Tibial nerve (tissue), 4 donors: ENCODE measurements at regions not wholly inside any gene's neighbourhood (a gene's known extent, or its start where the extent isn't known, plus 50 kb on each side); places are given as distances from the start of the nearest gene placed in this dataset.

ENCODE experiments used
- DNase-seq, 2 donors: peaks; one replicate each; pipeline ENCODE4 v3.0.0-alpha.2; 2019; ENCODE audit warnings: low spot score in 2 of 2
- H3K27ac ChIP-seq, 4 donors: fragments of 200-600 bp; sonication (generic) in 3 of 4; one replicate each; pipeline ENCODE4 v1.5.1; 2017 to 2019; ENCODE audit warnings: mild to moderate bottlenecking in 1 of 4
- H3K27me3 ChIP-seq, 2 donors: fragments of 200-600 bp; sonication (generic) in 1 of 2; one replicate each; pipeline versions ENCODE4 v1.5.1 to v1.6.0; 2017 to 2019
- H3K36me3 ChIP-seq, 3 donors: fragments of 200-600 bp; sonication (generic); one replicate each; pipeline ENCODE4 v1.5.1; 2018 to 2019
- H3K4me1 ChIP-seq, 4 donors: fragments of 200-600 bp; sonication (generic) in 3 of 4; one replicate each; pipeline ENCODE4 v1.5.1; 2017 to 2019
- H3K4me3 ChIP-seq, 4 donors: fragments of 200-600 bp; sonication (generic) in 3 of 4; one replicate each; pipeline ENCODE4 v1.5.1; 2017 to 2019; ENCODE audit warnings: mild to moderate bottlenecking in 1 of 4, moderate library complexity in 1 of 4
- H3K9me3 ChIP-seq, 4 donors: fragments of 200-600 bp; sonication (generic) in 3 of 4; one replicate each; pipeline ENCODE4 v1.5.1; 2017 to 2019
- CTCF ChIP-seq, 5 experiments: fragments of 200-600 bp in 3 of 5; fragments of 450-650 bp in 2 of 5; sonication (generic) in 3 of 5; IDR thresholded peaks; one replicate each; pipeline ENCODE4 v1.5.1; 2016 to 2019; ENCODE audit warnings: antibody characterized with exemption in 5 of 5, mild to moderate bottlenecking in 3 of 5, moderate library complexity in 2 of 5
- EP300 ChIP-seq, 2 donors: sonication (generic); formaldehyde crosslinking; IDR thresholded peaks; one replicate each; pipeline ENCODE4 v1.6.1; 2017; ENCODE audit warnings: antibody characterized with exemption in 2 of 2, mild to moderate bottlenecking in 1 of 2
- POLR2A ChIP-seq, 2 donors: fragments of 450-650 bp; IDR thresholded peaks; one replicate each; pipeline ENCODE4 v1.6.1; 2017; ENCODE audit warnings: antibody characterized with exemption in 2 of 2, mild to moderate bottlenecking in 2 of 2, moderate library complexity in 2 of 2
- WGBS, 2 donors: methylation state at CpG; one replicate each; pipeline ENCODE4 v1.1.5; 2018; 5-methylcytosine and 5-hydroxymethylcytosine counted together

DNA sequence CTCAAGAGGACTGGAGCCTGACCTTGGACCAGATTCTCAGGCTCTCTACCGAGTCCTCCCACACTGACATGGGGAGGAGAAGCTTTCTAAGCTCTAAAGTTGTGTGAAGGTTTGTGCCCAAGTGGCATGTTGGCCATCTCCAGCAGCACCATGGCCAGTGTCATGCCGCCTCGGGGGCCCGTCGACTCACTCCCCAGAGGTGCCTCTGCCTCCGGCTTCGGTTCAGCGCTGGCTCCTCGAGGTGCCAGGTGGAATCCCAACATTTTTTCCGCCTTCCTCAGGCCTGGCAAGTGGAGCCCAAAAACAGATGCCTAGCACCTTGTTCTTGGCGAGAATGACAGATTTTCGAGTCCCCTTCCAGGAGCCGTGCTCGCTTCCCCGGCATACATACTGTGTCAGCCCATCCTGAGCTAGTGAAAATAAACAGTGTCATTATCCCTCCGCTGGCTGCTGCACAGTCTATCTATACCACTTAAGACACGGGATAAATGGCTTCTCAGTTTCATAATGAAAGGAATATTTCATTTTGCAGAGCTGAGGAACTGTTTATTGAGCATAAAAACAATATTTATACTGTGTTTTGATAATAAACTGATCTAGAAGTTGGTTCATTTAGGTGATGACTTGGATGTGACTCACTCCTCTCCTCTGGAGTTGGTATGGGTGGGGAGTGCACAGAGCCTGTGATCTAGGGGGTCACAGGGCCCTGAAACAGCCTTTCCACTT lies 328.5 kb upstream of the TLE3 start:
- peaks cover 0 to 7% (median 0%) of the 10 kb centered on the region in 4 donors for H3K9me3 ChIP-seq
- no peaks in the 10 kb centered on the region for H3K27me3 ChIP-seq
- no peaks in the 10 kb centered on the region for H3K36me3 ChIP-seq
- no peak for TF ChIP-seq POLR2A (IDR thresholded peaks at IDR 0.05)
- H3K27ac ChIP-seq, result no peak overlapping the region
- no peaks in the 10 kb centered on the region for H3K4me1 ChIP-seq
- WGBS, 2 donors, result 77 to 82% methylated on average over 17 of the region's 17 CpGs
- no peak for DNase-seq
- H3K4me3 ChIP-seq, result no peak overlapping the region

DNA sequence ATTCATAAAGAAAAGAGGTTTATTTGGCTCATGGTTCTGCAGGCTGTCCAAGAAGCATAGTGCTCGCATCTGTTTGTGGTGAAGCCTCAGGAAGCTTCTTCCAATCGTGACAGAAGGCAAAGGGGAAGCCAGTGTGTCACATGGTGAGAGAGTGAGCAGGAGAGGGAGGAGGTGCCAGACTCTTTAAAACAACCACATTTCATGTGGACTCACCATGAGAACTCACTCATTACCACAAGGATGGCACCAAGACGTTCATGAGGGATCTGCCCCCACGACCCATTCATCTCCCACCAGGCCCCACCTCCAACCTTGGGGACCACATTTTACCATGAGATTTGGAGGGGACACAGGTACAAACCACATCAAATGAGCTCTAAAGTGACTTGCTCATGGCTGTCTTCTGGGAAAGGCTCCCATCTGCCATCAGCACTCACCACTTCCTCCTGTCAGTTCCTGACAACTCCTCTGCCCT lies 327.3 kb upstream of the TLE3 start:
- DNase-seq, result no peak
- H3K27ac ChIP-seq, result no peak overlapping the region
- H3K4me1 ChIP-seq, result no peaks in the 10 kb centered on the region
- H3K9me3 ChIP-seq, result peaks cover 0 to 7% (median 0%) of the 10 kb centered on the region in 4 donors
- WGBS, 2 donors, result 59 to 62% methylated on average over 4 of the region's 4 CpGs
- H3K27me3 ChIP-seq, result no peaks in the 10 kb centered on the region
- TF ChIP-seq EP300 (IDR thresholded peaks at IDR 0.05) (no peak), POLR2A (IDR thresholded peaks at IDR 0.05) (no peak), CTCF (IDR thresholded peaks at IDR 0.05) (no peak)
- H3K36me3 ChIP-seq, result no peaks in the 10 kb centered on the region
- H3K4me3 ChIP-seq, result no peak overlapping the region

- Histone ChIP-seq H3K27me3 (peaks cover 0 to 7% of the 10 kb centered on the region in 2 donors), H3K27ac (no peak overlapping the region), H3K4me1 (no peaks in the 10 kb centered on the region), H3K9me3 (peaks cover 0 to 2% (median 0%) of the 10 kb centered on the region in 4 donors), H3K36me3 (no peaks in the 10 kb centered on the region), H3K4me3 (no peak overlapping the region)
- WGBS, 2 donors, result 75 to 83% methylated on average over 2 of the region's 2 CpGs
- TF ChIP-seq POLR2A (IDR thresholded peaks at IDR 0.05), result no peak
- DNase-seq, result no peak
These were observed 325.6 kb upstream of the TLE3 start for GRCh38 chr15:70423267-70423666.

- DNase-seq, result no peak
- H3K27me3 ChIP-seq, result peaks cover 0 to 8% of the 10 kb centered on the region in 2 donors
- H3K9me3 ChIP-seq, result no peaks in the 10 kb centered on the region
- H3K4me3 ChIP-seq, result no peak overlapping the region
- H3K27ac ChIP-seq, result no peak overlapping the region
- TF ChIP-seq CTCF (IDR thresholded peaks at IDR 0.05), result no peak
- TF ChIP-seq POLR2A (IDR thresholded peaks at IDR 0.05), result no peak
- TF ChIP-seq EP300 (IDR thresholded peaks at IDR 0.05), result no peak
- 81 to 84% methylated on average over 4 of the region's 4 CpGs for WGBS, 2 donors
- no peaks in the 10 kb centered on the region for H3K36me3 ChIP-seq
- H3K4me1 ChIP-seq, result no peaks in the 10 kb centered on the region
These were observed 324.6 kb upstream of the TLE3 start for GRCh38 chr15:70422342-70422741.

DNA sequence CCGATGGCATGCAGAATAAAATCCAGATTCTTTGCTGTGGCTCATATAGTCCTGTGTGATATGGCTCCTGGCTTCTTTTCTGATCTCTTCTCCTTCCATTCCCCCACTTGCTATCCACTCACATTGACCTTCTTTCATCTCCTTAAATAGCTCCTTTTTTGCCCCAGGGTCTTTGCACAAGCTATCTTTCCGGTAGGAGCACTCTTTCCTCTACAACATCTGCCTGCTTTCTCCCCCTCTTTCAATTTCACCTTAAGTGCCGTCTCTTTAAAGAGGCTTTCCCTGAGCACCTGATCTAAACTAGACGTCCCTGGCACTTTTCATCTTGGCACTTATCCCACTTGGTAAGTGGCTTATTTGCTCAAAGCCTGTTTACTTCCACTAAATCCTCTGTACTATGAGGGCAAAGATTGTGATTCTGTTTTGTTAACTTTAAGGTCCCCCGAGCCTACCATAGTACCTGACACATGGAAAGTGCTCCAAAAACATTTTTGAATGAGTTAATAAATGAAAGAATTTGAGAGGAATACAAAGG lies 323.3 kb upstream of the TLE3 start:
- no peak overlapping the region for H3K4me3 ChIP-seq
- TF ChIP-seq POLR2A (IDR thresholded peaks at IDR 0.05) (no peak), CTCF (IDR thresholded peaks at IDR 0.05) (no peak), EP300 (IDR thresholded peaks at IDR 0.05) (no peak)
- no peaks in the 10 kb centered on the region for H3K36me3 ChIP-seq
- peaks cover 0 to 8% (median 0%) of the 10 kb centered on the region in 4 donors for H3K9me3 ChIP-seq
- no peaks in the 10 kb centered on the region for H3K4me1 ChIP-seq
- H3K27ac ChIP-seq, result no peak overlapping the region
- H3K27me3 ChIP-seq, result peaks cover 0 to 8% of the 10 kb centered on the region in 2 donors
- WGBS, 2 donors, result 72 to 74% methylated on average over 5 of the region's 5 CpGs
- no peak for DNase-seq
